Mucosa of gallbladder (tissue), 1 donor: ENCODE measurements at regions not wholly inside any gene's neighbourhood (a gene's known extent, or its start where the extent isn't known, plus 50 kb on each side); places are given as distances from the start of the nearest gene placed in this dataset.
"Not testable (repeated sequence)": the region's sequence is repeated elsewhere in the genome, so short reads cannot be mapped to it uniquely, and the experiment has no call there.

Source experiments
- DNase-seq: peaks from one replicate; pipeline ENCODE4 v3.0.0-alpha.2; 2020; ENCODE audit warnings: low spot score
- donor health status: DM: no; HTN: no; CAD: no.

DNA sequence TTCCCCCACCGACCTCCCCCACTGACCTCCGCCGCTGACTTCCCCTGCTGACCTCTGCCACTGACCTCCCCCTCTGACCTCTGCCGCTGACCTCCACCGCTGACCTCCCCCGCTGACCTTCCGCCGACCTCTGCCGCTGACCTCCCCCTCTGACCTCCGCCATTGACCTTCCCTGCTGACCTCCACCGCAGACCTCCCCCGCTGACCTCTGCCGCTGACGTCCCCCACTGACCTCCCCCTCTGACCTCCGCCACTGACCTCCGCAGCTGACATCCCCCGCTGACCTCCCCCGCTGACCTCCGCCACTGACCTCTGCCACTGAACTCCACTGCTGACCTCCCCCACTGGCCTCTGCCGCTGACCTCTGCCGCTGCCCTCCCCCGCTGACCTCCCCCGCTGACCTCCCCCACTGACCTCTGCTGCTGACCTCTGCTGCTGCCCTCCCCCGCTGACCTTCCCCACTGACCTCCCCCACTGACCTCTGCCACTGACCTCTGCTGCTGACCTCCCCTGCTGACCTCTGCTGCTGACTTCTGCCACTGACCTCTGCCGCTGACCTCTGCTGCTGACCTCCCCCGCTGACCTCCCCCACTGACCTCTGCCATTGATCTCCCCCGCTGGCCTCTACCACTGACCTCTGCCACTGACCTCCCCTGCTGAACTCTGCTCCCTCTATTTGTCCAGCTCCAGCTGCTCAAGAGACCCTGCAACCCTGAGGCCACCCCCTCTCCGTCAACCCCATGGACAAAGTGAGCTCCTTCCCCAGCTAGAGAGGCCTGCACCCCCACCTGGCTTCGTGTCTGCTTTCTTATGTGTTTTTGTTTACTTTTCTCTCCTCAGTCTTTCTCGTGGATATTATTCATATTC lies 91.4 kb upstream of the AFDN start:
- no peak for DNase-seq

DNA sequence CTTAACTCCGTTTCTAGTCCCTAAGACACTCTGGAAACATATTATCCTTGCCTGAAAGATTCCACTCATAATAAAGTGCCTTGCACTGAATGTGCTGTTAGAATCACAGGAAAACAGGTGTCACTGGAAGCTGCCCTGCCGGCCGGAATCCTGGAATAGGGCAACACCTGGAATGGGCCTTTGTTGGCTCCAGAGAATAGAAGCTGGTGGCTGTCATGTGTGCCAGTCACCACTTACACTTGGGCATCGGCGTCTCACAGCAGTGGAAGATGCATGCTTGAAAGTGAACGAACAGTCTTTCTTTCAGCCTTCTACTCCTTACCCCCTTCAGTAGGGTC lies 90.8 kb upstream of the AFDN start:
- no peak for DNase-seq

DNA sequence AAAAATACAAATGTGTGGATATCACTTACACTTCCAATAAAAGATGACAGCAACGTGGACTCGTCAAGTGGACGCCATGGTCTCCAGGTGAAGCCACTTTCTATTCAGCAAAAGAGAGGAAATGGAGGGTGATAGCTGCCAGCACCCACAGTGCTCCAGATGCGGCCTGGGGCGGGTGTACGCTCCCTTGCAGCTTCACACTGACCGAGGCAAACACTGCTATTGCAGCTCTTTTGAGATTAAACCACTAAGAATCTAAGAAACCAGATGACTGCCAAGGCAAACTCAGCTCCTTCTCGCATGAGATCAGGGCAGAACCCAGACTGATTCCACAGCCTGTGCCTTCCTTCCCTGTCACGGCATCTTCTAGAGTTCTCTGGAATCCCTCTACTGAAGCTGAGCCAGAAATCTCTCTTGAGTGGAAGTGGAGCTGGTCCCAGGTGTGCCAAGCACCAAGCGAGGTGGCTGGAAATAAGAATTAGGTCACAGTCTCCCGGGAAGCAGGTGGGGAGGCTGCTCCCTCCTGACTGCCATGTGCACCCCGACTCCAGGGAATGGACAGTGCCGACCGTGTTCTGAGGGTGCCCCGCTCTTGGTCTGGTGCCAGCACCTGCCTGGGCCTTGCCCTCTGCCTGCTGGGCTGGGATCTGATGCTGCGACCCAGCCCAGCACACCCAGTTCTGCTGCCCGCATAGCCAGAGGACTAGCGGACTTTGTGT lies 90.1 kb upstream of the AFDN start:
- DNase-seq = no peak

DNA sequence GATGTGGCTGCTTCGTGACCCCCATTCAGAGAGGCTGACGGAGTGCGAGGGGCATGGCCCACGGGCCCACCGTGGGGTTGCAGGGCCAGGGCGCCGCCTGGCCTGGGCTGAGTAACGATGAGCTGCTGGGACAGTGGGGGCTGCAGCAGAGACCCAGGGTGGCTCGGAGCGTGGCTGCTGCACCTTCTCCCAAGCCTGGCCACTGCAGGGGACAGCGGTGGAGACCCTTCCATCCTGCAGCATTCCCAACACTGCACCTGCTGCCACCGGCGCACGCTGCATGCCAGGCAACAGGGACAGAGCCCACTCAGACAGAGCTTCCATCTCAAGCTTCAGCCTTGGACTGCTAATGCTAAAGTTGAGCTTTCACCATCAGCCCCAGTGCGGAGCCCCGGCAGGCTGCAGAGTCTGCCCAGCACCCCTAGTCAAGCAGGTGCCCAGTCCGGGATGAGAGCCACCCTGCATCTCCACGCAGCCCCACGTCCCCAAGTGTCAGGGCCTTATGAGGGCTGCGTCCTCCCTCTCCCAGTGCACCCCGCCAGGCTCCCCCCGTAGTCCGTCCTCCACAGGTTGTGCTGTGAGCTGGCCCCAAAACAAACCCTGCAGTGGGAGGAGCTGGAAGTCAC lies 89.4 kb upstream of the AFDN start:
- DNase-seq = no peak

DNA sequence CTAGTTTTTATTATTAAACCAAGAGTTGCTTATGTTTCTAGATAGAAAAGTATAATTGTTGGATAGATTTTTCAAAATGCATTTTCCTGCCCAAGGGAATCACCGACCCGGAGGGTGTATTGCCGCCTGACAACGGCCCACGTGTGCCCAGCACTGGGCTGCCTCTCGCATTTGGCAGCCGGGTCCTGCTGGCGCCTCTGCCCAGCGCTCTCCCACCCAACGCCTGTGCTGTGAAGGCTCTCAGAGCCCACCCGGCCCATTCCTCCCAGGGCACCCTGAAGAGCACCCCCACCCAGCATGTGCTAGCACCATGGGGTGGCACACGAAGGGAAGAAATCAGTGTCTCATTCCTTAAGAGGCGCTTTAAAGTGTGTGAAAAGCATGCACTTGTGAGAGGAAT lies 88.3 kb upstream of the AFDN start:
- no peak for DNase-seq

DNA sequence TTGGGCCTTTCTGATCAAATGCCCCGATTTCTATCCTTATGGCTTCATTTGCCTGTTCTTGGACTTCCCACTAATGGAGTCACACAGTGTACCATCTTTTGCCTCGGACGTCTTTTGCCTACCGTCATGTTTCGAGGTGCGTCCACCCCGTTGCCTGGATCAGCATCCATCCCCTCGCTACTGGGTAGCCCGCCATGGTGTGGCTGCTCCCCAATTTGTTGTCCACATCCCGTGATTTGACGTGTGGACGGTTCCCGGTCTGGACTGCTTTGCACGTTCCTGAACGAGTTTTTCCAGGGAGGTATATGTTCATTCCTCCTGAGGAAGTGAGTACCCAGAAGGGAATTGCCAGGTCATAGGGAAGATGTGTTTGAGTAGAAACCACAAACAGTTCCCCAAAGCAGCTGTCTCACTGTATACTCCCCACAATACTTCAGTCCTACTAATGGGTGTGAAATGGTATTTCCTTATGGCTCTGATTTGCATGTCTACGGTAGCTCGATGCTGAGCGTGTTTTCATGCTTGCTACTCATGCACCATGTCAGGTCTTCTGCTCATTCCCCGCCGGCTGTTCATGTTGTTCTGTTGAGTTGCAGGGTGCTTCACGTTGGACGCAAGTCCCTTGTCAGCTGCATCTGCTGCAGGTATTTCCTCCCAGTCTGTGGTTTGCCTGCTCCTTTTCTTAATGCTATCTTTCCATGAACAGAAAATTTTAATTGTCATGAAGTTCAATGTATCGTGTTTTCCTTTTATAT lies 86.8 kb upstream of the AFDN start:
- DNase-seq = no peak

DNA sequence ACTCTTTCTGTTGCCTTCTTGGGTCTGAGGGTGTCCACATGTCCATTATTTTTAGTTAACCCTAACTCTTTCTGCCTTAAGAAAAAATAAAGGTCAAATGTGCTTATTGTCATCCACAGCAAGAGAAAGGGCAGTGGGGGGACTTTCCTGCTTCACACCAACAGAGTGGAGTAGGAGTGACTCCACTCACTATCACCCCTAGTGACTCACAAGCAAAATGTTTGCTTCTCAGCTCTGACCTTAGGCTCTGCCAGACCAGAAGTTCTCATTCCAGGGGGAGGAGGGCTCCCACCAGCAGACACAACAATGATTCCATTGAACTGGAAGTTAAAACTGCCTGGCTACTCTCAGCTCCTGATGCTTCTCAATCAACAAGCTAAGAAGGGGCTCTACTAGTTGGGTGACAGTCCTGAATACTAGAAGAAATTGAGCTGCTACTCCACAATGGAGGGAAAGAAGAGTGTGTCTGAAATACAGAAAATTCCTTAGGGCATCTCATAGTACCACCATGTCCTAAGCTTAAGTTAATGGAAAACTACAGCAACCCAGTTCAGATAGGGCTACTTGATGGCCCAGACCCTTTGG lies 83.9 kb upstream of the AFDN start:
- no peak for DNase-seq

DNA sequence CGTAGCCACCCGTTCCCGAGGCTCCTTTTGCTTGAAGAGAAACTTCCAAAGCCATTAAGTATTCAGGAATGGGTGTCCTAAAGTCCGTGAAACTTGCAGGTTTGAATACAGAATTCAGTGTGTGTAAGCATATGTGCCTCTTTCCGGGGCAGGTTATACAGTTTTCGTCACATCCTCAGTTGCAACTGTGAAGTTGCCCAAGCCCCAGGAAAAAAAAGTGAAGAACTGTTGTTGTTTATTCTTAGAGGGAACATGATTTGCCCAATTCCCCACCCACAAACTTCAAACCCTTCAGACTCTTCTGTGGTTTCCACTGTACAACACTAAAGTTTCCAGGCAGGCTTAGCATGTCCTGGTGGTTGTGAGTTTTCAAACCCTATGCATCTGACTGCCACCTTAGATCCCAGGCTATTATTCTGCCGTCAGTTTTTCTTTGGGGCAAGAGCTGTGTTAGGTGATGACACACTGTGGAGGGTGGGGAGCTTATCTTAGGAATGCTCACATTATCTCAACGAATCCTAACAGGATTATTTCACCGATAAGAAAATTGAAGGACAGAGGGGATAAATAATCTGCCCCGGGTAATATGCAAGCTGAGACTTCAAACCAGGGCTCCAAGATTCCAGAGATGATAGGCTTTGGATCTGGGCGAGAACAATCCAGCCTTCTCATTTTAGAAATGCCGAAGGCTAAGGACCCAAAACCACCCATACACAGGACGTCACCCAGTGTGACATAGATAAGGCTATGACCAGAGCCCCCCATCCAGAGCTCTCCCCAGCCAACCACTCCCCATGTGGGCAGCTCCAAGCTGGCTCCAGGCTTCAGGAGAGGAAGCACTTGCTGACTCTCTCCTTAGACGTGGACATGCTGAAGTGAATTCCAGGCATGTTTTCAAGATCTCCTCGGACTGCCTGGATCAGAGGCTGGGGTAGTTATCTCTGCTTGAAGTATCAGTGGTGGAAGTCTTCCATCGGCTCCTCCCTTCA lies 81.7 kb upstream of the AFDN start:
- DNase-seq = no peak

DNA sequence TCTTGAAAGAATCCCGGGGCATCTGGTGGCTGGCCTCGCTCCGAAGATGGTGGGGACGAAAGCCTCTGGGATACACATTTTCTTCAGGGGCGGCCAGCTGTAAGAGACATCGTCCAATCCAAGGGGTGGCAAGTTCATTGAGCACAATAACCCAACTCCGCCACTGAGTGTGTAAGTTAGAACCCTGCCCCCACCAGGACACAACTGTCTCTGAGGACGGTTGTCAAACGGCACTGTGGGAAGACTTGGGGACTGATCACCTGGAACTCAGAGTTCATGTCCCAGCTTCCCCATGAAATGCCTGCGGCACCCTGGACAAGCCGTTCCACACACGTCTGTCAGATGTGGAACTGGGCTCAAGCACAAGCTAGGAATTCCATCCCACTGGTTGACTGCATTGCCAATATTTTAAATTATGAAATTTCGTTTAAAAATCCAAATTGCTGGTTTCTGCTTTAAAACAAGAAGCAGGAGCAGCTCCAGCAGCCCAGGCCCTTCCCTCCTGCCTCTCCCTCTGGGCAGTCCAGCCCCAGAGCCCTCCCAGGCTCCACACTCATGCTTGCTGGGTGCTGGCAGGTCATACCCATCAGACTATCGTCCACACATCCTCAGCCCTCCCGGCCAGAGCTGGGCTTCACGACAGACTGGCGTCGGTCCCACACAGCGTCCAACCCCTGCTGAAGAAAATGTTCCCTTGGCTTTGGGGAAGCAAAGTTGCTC lies 80.9 kb upstream of the AFDN start:
- DNase-seq = no peak

DNA sequence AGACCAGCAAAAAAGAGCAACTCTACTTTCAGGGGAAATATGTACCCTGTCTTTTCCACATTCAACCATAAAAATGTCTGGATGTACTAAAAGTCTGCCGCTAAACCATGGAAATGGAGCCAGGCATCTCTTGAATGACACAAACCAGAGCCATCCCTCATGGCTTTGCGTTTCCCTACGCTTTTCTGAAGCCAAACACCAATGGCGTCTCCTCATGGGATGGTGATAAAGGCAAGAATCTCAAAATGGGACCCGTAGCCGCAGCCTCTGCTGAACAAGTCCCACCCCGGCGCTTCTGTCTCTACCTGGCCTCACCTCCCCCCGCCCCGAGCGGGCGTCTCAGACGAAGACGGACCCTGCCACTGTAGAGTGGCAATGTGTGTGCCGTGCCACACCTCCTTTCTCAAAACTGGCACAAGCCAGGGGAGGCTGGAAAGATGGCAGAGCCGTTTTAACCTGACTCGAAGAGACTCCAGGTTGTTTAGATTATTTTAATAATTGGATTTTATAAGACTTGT lies 80.3 kb upstream of the AFDN start:
- DNase-seq = no peak

DNA sequence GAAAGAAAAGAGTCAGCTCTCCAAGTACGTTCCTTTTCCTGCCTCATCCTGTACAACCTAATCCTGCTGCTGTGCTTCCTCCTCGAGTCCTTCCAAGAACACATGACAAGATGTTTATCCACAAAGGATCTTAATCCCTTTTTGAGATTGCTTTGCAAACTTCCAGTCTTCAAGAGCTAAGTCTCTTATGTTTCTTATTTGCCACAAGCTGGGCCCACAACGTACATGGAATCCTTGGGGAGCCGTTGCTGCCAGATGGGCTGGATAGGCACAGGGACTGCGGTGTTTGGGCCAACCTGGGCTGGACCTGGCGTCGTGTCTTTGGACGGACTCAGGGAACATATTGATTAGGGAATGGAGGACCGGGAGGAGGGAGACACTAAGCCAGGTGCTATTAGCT lies 79.7 kb upstream of the AFDN start:
- no peak for DNase-seq

DNA sequence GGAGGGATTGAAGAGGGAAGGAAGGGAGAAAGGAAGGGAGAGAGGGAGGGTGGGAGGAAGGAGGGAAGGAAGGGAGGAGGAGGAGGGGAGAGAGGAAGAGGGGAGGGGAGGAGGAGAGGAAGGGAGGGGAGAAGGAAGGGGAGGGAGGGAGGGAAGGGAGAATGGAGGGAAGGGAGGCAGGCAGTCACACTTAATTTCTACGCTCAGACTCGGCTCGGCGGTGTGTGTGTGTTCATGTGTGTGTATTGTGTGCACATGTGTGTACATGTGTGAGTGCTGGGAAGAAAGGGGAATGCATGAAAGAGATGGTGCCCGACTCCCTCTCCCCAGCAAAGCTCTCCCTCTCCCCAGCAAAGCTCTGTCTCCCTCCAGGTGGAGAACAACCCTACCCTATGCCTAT lies 79.1 kb upstream of the AFDN start:
- DNase-seq = no peak

DNA sequence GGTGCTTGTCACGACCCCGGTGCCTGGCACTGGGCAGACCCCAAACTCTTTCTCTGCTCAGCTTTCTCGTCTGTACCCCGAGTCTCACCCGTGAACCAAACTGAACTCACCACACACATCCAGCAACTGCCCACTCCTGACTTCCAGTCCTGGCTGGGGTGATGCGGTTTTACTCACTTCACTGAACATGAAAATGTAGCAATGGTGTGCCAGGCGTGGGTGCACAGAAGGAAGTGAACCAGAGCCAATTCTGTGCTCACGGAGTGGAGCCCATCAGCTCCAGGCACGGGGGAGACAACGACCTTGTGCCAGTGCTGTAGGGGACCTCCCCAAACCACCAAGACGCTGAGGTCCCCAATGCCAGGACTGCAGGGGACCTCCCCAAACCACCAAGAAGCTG lies 78.7 kb upstream of the AFDN start:
- DNase-seq = no peak

DNA sequence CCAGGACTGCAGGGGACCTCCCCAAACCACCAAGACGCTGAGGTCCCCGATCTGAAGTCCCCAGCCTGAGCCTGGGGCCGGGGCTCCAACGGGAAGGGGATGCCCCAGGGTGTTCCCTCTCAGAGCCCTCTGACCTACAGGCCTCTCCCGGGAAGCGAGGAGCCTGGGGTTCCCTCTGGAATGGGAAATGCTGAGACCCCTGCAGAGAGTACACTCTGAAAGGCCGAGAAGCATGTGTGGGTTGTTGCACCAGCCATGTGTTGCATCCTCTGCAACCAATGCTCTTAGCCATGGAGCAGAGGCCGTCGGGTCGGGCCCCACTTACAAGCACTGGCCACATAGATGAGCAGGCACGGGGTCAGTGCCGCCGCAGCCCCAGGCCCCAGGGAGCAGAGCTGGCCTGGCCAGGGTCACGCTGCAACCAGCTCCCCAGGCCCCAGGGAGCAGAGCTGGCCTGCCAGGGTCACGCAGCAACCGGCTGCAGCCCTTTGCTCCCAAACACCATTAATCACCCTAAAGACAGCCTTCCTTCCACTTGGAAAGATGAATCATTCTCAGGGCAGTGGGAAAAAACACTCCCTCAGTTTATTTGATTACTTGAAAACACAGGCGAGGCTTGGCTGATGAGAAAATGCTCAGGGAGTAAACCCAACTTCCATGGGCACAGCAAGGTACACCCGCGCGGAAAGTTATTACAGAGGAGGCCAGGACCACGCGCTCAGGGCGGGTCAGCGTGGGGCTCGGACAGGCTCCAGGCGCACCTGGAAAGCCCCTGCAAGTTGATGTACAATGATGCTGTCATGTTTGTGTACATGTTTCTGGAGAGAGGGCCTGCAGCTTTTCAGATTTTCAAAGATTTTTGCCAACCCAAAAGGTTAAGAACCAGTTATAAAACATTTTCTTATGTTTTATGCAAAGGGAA lies 78.0 kb upstream of the AFDN start:
- DNase-seq = no peak

DNA sequence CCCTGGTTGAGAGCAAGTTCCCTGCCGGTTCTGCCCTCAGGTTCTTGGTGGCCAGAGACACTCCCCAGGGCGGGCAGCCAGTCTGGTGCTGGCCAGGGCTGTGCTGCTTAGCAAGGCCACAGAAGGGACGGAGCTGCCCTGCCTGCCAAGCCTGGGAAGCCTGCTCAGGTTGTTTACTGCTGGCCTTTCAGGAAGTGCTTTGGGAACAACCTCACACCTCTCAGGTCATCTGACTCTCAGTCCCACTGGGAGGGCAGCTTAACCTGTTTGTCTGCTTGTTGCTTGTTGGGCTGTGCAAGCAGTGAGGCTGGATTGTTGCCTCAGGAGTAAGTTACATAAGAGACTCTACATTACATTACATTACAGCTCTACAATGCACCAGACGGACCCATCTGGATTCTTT lies 75.8 kb upstream of the AFDN start:
- peak; percentile 92 for DNase-seq

DNA sequence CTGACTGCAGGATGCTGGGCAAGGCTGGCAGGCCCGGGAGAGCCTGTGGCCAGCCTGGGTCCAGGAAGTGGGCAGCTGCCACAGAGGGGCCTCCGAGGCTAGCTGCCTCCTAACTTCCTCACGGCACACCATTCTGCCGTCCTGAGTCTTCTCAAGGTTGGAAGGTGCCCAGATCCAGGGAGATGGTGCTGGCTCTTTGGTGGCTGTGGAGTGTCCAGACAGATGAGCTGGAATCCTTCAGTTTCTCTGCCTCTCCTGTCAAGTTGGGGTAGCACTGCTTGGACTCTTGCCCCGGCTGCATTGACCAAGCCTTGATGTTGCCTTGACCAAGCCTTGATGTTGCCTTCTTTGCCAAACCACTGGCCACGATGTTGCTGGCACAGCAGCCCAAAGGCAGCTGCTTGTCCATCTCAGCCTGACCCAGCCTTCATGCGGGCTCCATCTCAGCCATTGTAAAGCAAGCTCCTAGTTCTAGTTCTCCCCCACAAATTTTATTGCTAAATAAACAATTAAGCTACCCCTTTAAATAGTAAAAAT lies 75.1 kb upstream of the AFDN start:
- DNase-seq = no peak

DNA sequence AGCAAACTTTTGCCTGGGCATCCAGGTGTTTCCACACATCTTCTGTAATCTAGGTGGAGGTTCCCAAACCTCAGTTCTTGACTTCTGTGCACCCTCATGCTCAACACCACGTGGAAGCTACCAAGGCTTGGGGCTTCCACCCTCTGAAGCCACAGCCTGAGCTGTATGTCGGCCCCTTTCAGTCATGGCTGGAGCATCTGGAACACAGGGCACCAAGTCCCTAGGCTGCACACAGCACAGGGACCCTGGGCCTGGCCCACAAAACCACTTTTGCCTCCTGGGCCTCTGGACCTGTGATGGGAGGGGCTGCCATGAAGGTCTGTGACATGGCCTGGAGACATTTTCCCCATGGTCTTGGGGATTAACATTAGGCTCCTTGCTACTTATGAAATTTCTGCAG lies 73.4 kb upstream of the AFDN start:
- not testable (repeated sequence) for DNase-seq

DNA sequence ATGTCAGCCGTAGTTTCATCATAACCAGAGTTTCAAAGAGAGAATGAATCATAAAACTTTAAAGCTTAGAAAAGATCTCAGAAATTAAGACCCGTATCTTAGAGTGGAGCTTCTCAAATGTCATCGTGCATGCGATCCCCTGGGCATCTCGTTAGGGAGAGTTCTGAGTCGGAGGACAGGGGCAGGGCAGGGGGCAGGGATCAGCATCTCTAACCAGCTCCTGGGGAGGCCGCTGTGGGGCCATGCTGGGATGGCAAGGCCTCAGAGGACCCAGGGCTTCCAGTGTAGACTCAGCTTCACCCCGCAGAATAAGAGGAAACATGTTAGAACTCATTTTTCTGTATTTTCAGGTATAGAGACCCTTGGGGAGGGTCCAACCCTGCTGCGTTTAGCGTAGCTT lies 72.0 kb upstream of the AFDN start:
- DNase-seq = no peak
